Activated T-cell treated with anti-CD3 and anti-CD28 coated beads for 48 hours (primary cell): ENCODE measurements at regions not wholly inside any gene's neighbourhood (a gene's known extent, or its start where the extent isn't known, plus 50 kb on each side); places are given as distances from the start of the nearest gene placed in this dataset.
"Not testable (repeated sequence)": the region's sequence is repeated elsewhere in the genome, so short reads cannot be mapped to it uniquely, and the experiment has no call there.

Experiments used
- DNase-seq: peaks from one replicate; pipeline ENCODE4 v3.0.0-alpha.2; 2020; ENCODE audit warnings: low read depth

- DNase-seq = no peak
These were observed 297.3 kb upstream of the COBL start for GRCh38 chr7:51613911-51614357.

DNA sequence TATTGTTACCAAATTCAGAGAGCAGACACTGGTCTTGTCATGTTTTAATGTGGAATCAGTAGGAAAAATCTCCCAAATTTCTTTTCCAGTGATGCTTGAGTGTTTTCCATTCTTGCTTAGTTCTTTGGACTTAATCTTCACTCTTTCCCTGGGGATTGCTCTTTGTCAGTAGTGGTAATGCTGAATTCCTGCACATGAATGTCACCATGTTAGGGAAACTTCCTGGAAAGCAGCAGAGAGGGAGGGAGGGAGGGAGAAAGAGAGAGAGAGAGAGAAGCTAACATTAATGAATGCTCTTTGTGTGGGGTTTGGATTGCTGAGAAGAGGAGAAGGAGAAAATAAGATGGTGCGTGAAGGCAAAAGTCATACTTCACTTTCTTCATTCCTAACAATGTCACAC, 295.3 kb upstream of the COBL start:
- DNase-seq = no peak

- no peak for DNase-seq
These were observed 290.8 kb upstream of the COBL start for GRCh38 chr7:51607447-51607846.

DNA sequence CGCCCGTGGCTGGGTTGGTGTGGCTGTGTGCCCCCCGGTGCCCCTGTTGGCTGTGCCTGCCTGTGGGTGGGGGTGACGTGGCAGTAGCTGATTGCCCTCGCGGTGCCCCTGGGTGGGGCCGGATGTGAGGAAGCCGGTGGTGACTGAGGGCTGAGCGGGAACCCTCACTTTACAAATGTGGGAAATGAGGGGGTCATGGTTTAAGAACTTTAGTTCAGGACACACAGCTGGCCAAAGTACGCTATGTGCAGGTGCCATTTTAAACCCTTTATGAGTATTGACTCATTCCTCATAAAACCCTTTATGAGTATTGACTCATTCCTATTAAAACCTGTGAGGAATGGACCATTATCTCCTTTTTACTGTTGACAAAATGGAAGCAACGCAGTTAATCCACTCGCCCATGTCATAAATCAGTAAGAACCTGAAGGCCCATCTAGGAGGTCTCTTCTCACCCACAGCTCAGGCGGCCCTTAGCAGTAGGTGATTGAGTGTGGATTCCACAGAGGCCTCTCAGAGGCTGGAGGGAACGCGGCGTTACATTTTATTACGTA, 290.1 kb upstream of the COBL start:
- no peak for DNase-seq

DNA sequence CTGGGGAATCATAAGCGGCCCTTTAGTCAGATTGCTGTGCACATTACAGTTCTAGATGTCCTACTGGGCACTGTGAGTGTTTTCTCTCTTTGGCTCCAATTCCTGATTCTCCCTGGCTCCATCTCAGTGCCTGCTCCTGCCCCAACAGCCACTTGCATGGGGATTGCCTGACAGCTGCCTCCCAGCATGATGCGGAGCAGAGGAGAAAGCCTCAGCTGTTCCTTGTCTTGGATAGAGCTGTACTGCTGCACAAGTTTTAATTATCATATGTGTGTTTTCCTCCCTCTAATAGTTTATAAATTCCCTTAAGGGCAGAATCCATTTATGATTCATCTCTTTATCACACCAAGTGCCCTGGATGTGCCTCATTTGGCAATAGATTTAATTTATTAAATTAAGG, 285.8 kb upstream of the COBL start:
- no peak for DNase-seq

DNA sequence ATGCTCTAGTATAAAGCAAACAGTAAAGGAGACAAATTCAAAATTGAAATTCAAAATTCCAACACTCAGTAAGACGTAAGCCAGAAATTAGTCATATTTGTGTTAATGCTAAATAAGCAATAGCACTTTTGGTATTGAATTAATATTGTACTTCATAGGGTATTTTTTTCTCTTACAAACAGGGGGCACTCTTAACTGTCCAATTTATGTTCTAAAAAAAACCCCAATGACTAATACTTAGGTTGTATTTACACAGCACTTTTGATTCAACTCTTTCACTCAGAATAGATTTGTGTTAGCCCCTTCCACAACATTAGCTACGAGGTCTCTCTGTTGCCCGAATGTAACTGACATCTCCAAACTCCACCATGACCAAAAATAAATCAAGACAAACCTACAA, 284.9 kb upstream of the COBL start:
- no peak for DNase-seq

DNA sequence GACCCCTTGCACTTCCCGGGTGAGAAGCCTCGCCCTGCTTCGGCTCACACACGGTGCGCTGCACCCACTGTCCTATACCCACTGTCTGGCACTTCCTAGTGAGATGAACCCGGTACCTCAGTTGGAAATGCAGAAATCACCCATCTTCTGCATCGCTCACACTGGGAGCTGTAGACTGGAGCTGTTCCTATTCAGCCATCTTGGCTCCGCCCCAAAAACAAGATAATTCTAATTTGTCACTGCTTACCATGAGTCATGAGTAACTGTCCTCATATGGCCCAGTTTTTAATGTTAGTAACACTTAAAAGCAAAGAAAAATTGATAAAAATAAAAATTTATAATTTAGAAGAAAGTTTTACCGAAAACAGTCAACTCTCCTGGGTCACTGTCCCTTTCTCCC, 283.3 kb upstream of the COBL start:
- not testable (repeated sequence) for DNase-seq

GRCh38 chr7:51593628-51594027, 277.0 kb upstream of the COBL start:
- DNase-seq = no peak

GRCh38 chr7:51592842-51593599, 276.4 kb upstream of the COBL start:
- no peak for DNase-seq

GRCh38 chr7:51591223-51591622, 274.6 kb upstream of the COBL start:
- no peak for DNase-seq

DNA sequence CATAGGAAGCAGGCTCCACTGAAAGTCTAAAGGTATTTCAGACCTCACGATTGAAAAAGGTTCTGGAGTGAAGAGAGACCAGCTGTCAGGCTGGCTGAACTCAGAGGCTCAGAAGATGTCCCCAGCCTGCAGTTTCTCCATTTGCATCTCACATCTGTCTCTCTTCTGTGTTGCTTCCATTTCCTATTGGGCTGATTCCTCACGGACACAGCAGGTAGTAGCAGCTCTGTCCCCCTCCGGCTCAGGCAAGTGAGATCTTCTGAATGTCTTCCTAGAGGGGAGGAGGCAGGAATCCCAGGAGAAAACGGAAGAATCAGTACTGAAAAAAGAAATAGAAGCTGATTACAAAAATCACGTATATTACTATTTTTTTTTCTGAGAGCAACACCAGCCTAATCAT, 274.1 kb upstream of the COBL start:
- no peak for DNase-seq

DNA sequence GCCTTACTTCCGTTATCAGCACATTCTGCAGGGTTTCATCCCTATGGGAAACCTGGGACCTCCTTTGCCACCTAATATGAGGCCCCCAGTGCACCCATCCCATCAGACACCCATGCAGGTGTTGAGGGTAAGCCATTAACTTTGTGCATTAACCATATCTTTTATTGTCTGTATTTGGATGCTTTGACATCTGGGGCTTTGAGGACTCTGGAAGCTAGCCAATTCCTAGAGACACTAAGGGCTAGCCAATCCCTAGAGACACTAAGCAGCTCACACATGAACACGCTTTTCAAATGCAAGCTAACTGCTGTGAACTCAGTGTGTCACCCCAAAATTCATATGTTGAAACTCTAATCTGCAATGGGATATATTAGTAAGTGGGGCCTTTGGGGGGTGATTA, 272.5 kb upstream of the COBL start:
- no peak for DNase-seq

DNA sequence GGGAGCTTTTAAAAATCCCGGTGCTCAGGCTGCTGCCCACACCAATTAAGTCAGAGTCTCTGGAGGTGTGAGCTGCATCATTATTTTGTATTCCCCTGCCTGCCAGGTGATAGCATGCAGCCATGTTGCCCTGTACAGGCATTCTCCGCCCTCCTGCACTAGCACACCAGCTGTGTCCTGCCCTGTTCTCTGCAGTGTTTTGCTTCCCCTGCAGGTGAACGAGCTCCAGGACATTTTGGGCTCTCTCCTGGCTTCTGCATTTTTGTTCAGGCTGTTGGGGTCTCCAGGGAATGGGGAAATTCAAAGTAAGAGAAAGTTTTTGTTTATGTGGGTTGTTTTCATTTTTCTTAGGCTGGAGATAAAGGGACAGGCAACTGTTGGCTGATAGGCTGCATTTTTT, 271.0 kb upstream of the COBL start:
- no peak for DNase-seq

- no peak for DNase-seq
These were observed 260.8 kb upstream of the COBL start for GRCh38 chr7:51577390-51577789.

- DNase-seq = no peak
These were observed 253.0 kb upstream of the COBL start for GRCh38 chr7:51569581-51569980.

GRCh38 chr7:51569176-51569575, 252.6 kb upstream of the COBL start:
- DNase-seq = no peak

GRCh38 chr7:51551070-51551469, 234.5 kb upstream of the COBL start:
- no peak for DNase-seq

- no peak for DNase-seq
These were observed 228.5 kb upstream of the COBL start for GRCh38 chr7:51545131-51545530.

DNA sequence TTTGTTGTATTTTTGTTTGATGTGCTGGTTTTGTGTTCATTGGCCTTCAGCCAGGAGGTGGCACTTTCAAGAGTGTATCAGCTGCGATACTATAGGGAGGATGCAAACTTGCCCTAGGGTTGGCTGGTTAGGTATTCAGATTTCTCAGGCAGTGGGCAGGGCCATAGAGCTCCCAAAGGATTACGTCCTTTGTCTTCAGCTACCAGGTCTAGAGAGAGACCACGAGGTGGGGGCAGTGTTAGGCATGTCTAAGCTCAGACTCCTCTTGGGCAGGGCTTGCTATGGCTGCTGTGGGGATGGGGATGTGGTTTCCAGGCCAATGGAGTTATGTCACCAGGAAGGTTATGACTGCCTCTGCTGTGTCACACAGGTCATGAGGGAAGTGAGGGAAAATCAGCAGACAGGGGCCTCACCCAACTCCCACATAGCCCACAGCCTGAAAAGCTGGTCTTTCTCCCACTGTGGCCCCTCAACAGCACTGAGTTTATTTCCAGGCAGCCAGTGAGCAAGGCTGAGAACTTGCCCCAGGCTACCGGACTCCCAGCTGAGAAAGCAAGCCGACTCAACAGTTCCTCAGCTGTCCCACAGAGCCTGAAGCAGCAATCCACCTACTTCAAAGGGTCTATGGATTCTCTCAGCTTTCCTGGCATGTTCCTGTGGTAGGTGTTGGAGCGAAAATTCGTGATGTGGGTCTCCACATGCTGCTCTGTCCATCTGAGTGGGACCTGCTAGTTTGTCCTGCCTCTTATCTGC, 227.4 kb upstream of the COBL start:
- no peak for DNase-seq

GRCh38 chr7:51540906-51541305, 224.3 kb upstream of the COBL start:
- DNase-seq = not testable (repeated sequence)

- DNase-seq = no peak
These were observed 223.2 kb upstream of the COBL start for GRCh38 chr7:51539840-51540239.

- no peak for DNase-seq
These were observed 211.6 kb upstream of the COBL start for GRCh38 chr7:51528172-51528571.

DNA sequence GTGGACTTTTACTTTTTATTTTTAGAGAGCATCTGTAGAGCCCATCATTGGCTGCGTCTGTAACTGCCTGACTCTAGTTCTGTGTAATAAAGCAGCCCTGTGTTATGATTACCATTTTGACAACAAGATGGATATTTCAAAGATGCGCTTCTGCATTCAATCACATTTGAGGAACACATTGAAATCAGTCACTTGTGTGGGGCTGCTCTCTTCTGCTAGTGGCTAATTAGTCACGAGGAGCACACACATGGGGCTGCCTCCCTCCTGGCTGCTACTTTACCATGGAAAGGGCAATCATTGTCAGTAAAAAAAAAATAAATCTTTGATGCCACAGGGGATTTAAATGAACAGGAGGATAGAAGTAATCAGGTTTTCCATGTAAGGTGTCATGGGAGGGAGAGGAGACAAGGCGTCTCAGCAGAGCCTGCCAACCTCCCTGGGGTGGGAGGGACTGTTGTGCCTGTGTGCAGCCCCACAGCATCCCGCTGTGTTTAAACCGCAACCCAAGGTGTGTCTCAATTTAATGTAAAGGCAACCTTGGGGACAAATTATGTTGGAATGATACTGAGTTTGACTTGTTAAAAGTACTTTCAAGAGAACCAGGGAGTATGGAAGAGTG, 205.2 kb upstream of the COBL start:
- no peak for DNase-seq
